CD4-positive, alpha-beta T cell treated with Interferon alpha-2 for 1 hour (primary cell): ENCODE measurements at regions not wholly inside any gene's neighbourhood (a gene's known extent, or its start where the extent isn't known, plus 50 kb on each side); places are given as distances from the start of the nearest gene placed in this dataset.

Experiments used
- DNase-seq, 2 donors: peaks; one replicate each; pipeline ENCODE4 v3.0.0-alpha.2; 2020 to 2022

DNA sequence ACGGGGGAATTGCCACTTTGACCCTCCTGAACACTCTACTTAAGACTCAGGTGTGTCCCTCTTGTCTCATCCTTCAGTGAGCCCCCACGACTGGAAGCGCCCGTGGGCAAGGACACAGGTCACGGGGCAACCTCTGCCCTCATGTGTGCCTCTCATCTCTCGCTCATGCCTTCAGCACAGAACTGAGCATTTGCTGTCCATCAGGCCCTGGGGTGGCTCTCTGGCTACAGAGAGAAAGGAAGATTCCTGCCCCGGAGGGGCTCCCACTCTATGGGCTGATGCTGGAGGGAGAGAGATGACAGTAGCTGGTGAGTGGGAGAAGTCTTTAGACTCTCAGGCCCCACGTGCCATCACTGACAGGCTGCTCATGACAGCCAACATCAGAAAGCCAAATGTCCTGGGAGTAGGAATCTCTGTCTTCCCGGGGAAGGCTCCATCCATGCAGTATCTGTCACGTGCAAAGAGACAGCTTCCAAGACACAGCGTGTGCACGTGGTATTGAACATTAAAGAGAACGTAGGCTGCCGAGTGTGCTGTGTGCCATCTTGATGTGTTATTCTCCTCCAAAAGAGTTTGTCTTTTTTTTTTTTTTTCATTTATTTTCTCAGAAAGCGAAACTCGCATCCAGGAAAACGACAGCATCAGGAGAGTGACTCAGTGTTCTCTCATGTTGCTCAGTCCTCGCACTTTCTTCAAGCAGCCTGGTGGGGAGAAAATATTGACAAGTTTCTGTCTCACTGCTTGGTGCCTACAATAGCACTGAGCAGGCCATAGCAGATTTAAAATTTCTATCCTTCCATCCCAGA is 190.5 kb downstream of the GAS1 start:
- no peak for DNase-seq

GRCh38 chr9:86755561-86755941 is 191.8 kb downstream of the GAS1 start:
- no peak for DNase-seq

- no peak for DNase-seq
Observed at GRCh38 chr9:86754581-86755560, 192.4 kb downstream of the GAS1 start.

DNA sequence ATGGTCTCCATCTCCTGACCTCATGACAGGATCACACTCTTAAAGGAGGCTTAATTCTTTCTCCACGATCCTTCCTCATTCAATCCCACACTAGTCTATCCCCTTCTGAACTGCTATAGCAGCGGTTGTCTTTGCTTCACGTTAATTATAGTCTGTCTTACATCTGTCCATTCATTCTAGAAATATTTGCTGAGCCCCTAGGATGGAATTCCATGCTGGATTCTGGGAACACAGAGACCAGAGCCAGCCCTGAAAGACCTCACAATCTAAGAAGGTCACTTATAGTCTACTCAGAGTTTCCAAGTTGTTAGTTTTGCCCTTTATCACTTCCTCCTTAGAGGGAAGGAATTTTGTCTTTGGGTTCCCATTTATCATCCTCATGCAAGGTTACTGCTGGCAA is 193.5 kb downstream of the GAS1 start:
- DNase-seq, result no peak

DNA sequence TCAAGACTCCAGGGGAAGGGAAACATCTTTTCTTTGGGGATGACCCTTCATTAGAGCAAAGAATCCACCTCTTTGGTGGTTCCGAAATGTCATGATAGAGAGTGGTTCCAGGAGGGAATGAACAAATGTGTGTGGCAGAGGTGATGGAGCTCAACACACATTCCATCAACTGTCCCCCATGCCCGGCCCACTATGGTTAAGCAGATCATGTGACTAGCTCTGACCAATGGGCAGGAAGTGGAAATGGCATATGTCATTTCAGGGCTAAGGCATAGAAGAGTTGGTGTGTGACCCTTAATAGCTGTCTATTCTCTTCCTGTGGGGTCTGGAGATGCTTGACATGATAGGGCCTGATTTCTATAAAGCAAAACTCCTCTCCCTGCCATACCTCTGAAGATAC is 194.6 kb downstream of the GAS1 start:
- DNase-seq, result no peak

- no peak for DNase-seq
Observed at GRCh38 chr9:86751956-86752355, 195.3 kb downstream of the GAS1 start.

DNA sequence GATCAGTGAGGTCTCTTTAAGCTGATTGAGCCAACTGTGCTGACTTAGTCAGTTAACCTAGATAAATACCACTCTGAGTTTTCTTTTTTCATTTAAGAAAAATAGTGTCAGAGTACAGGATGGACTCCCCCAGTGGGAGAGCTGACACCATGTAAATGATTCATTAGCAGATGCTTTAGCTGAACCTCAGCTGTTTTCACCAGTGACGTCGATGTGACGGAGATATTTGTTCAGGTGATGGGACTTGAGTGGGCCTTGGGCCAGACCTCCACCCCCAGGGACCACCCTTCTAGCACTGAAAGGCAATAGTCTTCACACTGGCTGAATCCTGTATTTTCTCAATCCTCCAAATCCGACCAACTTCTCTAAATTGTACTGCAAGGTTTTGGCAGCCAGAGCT is 196.1 kb downstream of the GAS1 start:
- no peak for DNase-seq

GRCh38 chr9:86749894-86750255 is 197.4 kb downstream of the GAS1 start:
- no peak for DNase-seq

GRCh38 chr9:86749161-86749893 is 198.0 kb downstream of the GAS1 start:
- no peak for DNase-seq

DNA sequence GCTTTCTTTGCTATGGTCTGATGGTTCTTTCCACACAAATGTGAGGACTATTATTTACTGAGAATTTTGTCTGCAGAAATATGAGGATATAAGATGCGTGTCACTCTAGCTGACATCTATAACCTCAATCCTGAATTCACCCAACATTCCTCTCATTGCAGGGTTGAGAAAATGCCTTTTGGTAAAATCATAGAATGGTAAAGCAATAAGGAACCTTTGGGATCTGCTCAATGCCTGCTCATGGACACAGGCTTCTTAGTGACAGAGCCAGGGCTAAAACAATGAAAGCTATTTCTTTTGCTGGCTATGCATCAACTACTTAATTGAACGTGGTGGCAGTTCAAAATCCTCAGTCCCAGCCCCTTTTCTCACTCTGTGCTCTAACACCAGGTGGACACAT is 199.6 kb downstream of the GAS1 start:
- no peak for DNase-seq

DNA sequence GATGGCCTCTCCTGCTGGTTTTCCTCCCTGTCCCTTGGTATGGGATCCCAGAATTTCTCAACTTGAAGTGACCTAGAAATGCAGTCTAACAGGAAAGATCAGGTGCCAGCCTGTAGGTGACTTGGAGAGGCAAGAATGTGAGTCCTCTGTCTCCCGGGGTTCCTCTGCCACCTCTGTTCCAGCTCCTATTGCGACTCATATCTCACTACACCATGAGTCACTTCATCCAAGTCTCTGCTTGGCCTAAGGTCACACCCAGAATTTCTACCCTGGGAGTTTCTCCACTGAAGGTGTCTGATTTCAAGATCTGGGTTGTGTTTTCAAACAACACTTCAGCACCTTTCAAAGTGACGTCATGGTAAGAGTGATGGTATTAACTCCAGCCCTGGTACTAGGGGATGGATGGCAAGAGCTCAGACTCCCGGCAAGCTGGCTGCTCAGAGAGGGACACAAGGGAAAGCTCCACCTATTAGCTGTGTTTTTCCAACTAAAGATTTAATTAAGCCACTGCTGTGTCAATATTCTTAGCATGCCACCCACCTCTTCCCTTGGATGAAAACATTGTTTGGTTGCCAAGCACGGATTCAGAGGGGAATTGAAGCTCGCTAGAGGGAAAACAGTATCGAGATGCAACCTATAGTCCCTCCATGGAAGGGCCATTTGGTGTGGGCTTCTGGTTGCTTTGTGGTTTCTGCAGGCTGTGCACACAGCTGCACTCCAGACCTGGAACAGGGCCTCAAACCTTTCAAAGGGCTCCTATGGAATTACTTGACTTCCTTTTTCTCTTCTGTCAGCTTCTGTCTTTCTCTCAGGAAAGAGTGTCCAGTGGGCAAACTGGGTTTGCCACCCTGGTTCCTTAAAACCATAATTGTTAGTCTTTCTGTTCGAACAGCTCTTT is 205.7 kb downstream of the GAS1 start:
- no peak for DNase-seq

DNA sequence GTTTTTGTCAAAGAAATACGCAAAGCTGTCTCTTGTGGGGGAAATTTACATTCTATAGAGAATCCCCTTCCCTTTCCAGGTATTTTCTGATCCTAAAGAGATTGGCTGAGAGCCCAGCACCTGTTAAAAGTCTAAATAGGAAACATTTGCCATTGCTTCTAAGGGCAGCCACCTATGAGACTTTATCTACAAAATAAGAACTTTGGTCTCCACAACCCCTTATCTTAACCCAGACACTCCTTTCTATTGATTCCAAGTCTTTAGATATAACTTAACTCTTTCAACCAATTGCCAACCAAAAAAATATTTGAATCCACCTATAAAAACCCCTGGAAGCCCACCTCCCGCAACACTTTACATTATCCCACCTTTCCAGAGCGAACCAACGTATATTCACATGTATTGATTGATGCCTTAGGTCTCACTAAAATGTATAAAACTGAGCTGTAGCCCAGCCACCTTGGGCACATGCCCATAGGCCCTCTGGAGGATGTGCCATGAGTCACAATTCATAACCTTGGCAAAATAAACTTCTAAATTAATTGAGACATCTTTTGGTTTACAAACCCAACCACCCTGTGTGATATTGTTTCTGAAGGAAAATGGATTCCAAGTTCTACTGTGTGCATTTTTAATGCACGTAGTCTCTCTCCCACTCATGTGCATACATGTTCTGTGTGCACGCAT is 211.4 kb downstream of the GAS1 start:
- no peak for DNase-seq

GRCh38 chr9:86734771-86735170 is 212.5 kb downstream of the GAS1 start:
- DNase-seq, result no peak

DNA sequence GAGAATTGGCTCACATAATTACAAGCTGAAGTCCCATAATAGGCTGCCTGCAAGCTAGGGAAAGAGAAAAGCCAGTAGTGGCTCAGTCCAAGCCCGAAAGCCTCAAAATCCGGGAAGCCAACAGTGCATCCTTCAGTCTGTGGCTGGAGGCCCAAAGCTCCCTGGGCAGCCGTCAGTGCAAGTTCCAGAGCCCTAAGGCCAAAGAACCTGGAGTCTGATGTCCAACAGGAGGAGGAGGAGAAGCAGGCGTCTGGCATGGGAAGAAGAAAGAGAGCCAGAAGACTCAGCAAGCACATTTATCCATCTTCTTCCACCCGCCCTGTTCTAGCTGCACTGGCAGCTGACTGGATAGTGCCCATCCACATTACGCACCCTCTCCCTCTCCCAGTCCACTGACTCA is 213.4 kb downstream of the GAS1 start:
- DNase-seq, result no peak

- no peak for DNase-seq
Observed at GRCh38 chr9:86732514-86733171, 214.7 kb downstream of the GAS1 start.

DNA sequence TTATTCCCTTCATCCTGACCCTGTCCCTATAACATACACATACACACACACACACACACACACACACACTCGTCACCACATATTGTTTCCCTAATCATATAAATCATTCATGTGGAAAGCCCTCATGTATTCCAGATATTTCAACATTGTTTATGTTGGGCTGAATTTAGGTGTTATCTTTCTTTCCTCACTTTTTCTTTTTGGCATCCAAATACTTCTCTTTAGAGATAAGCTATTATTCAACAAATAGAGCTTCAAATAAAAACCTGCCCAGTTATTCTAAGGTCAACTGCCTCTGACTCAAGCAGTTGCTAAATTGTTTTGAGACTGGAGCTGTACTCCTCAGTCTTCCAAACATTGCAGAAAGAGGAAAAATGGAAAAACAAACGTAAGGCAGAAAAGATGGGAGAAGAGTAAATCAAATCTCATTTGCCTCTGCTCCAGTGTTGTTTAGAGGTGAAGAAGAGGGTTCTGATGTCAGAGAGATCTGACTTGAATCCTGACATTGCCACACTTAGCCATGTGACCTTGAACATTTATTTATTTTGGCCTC is 215.7 kb downstream of the GAS1 start:
- DNase-seq, result no peak

DNA sequence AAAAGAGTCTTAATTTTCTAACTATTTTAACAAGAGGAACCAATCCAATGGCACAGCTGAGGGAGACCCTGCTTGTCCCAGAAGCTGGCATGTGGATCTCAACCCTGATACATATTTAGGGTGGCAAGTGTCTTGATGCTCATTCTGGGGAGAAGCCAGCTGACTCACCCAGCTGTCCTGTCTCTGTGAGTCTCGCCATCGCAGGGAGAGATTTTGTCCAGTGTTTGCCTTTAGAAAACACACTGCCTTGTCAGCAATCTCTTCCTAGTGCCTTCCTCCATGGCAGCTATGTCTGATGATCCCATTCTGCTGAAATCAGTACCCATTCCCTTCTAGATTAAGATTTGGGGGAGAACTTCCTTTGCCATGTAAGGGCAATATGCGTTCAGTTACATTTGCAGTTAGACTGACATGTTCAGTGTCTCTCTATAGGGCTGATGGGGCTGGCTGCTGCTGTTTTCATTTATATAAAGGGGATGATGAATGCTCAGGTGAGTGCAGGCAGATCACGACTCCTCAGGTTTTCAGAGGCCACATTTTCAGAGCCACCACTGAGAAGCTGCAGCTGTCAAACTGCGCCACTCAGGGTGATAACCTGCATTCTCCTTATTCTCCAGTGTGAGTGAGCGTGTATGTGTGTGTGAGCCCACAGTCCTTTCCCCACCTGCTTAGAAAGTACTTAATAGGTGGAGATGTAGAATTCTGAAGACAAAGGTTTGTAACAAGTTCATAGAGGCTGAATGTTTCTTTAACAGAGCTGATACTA is 217.0 kb downstream of the GAS1 start:
- DNase-seq, result no peak

DNA sequence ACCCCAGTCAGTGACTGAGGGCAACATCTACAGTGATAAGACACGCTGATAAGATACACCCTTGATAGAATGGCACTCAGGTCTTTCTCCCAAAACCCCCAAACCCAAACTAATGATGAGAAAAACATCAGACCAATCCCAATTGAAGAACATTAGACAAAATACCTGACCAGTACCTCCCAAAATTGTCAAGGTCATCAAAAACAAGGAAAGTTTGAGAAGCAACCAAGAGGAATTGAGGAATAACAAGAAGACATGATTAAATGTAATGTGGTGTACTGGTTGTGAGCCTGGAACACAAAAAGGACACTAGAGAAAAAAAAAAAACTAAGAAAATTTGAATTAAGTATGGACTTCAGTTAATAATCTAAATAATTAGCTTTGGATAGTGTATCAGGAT is 222.8 kb downstream of the GAS1 start:
- DNase-seq, result no peak

DNA sequence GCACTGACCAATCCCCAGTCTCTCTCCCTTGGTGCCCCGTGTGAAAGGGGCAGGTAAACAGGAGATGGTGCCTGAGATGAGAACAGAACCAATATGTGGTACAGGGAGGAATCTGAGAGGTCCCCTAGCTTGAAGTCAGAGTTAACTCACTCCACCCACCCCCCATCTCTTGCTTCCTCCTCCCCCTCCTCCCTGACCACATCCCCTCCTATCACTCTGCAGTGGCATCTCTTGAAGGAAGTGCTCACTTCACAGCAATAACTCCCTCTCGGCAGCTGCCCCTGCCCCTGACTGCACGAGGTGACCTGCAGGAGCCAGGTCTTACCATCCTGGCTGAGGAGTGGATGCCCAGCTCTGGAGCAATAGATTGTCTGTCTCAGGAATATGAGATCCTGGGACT is 224.0 kb downstream of the GAS1 start:
- no peak for DNase-seq

GRCh38 chr9:86722706-86723075 is 224.6 kb downstream of the GAS1 start:
- DNase-seq, result no peak
